ENCODE measurements at regions not wholly inside any gene's neighbourhood (a gene's known extent, or its start where the extent isn't known, plus 50 kb on each side); places are given as distances from the start of the nearest gene placed in this dataset.

DNA sequence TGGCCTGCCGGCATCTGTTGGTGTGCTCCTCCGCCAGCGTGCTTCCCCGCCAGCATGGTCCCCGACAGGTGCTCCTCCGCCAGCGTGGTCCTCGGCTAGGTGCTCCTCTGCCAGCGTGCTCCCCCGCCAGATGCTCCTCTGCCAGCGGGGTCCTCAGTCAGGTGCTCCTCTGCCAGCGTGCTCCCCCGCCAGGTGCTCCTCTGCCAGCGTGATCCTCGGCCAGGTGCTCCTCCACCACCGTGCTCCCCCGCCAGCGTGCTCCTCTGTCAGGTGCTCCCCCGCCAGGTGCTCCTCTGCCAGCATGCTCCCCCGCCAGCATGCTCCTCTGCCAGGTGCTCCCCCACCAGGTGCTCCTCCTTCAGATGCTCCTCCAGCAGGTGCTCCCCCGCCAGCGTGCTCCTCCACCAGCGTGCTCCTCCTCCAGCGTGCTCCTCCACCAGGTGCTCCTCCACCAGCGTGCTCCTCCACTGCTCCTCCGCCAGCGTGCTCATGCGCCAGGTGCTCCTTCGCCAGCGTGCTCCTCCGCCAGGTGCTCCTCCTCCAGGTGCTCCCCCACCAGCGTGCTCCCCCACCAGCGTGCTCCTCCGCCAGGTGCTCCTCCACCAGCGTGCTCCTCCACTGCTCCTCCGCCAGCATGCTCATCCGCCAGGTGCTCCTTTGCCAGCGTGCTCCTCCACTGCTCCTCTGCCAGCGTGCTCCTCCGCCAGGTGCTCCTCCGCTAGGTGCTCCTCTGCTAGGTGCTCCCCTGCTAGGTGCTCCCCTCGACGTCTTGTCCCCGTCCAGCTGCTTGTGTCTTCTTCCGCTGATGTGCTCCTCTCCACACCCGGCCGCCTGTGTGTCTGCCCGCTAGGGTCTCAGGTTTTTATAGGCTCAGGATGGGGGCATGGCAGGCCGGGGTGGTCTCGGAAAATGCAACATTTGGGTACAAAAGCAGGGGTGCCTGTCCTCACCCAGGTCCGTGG is 223.0 kb downstream of the NRIP1 start:
- no peak overlapping the region for H3K4me3 Mint-ChIP-seq
- intact Hi-C loops (cut with micrococcal nuclease) = no loop called here
- peaks cover 4% of the 10 kb centered on the region for H3K4me1 Mint-ChIP-seq (ENCODE audit: low read depth)
- DNase-seq = no peak
- no peak overlapping the region for H3K27ac Mint-ChIP-seq
- H3K36me3 Mint-ChIP-seq (ENCODE audit: low read depth) = peaks cover 8% of the 10 kb centered on the region
- no peaks in the 10 kb centered on the region for H3K27me3 Mint-ChIP-seq (ENCODE audit: low read depth)
- H3K9me3 Mint-ChIP-seq = peaks cover 17% of the 10 kb centered on the region
- CTCF ChIA-PET = no interaction called here

GRCh38 chr21:14838400-14838799 is 226.4 kb downstream of the NRIP1 start:
- intact Hi-C loops (cut with micrococcal nuclease) = no loop called here

DNA sequence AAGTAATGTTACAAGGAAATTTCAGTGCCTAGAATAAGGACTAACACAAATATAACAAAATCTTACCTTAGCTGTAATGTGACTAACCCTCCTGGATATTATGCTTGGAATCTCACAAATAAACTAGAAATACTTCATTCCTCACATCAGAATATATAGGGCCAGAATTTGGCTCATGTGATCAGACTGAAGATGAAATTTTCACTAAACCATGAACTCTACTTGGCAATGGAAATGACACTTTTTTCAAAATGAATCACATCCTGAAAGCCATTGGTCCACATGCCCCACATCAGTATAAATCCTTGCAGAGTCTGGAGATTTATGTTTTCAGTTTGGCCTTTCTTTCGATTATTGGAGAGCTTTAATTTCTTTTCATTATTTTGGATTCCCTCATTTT is 227.8 kb downstream of the NRIP1 start:
- Mint-ChIP-seq H3K9me3 (peaks cover 1% of the 10 kb centered on the region), H3K27me3 (ENCODE audit: low read depth) (no peaks in the 10 kb centered on the region), H3K27ac (no peak overlapping the region), H3K4me1 (ENCODE audit: low read depth) (peaks cover 6% of the 10 kb centered on the region), H3K36me3 (ENCODE audit: low read depth) (no peaks in the 10 kb centered on the region), H3K4me3 (no peak overlapping the region)
- no peak for DNase-seq
- CTCF ChIA-PET = no interaction called here
- intact Hi-C loops (cut with micrococcal nuclease) = no loop called here

More at GRCh38 chr21:14838400-14838799, 226.4 kb downstream of the NRIP1 start:
- Mint-ChIP-seq H3K4me3 (no peak overlapping the region), H3K4me1 (ENCODE audit: low read depth) (peaks cover 6% of the 10 kb centered on the region), H3K27me3 (ENCODE audit: low read depth) (no peaks in the 10 kb centered on the region), H3K27ac (no peak overlapping the region), H3K9me3 (peaks cover 1% of the 10 kb centered on the region), H3K36me3 (ENCODE audit: low read depth) (no peaks in the 10 kb centered on the region)
- CTCF ChIA-PET = no interaction called here
- DNase-seq = no peak

DNA sequence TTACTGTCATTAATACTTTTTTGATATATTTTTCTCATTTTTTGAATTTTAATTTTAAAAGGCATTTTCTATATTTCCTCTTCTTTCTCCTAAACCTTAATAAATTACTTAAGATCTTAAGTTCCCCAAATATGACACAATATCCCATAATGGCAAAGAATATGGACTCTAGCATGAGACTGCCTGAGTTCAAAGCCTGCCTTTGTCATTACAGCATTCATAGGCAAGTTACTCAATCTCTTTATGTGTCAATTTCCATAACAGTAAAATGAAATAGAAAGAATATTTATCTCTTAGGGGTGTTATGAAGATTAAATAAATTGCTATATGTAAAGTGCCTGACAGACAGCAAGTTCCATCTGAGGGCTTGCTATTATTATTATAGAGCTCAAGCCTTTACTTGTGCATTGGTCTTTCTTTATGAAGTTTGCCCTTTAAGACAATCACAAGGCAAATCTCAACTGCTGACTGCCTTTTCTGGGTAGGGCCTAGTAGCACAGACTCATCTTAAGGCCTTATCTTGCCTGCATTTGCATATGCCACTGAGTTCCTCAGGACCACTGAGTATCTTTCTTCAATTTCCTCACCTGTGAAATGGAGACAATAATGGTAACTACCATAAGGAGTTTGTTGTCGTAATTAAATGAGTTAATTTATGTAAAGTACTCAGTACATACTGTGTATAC is 231.0 kb downstream of the NRIP1 start:
- Mint-ChIP-seq H3K9me3 (no peaks in the 10 kb centered on the region), H3K27ac (no peak overlapping the region), H3K36me3 (ENCODE audit: low read depth) (no peaks in the 10 kb centered on the region), H3K4me3 (no peak overlapping the region), H3K27me3 (ENCODE audit: low read depth) (no peaks in the 10 kb centered on the region), H3K4me1 (ENCODE audit: low read depth) (peaks cover 6% of the 10 kb centered on the region)
- no peak for DNase-seq
- intact Hi-C loops (cut with micrococcal nuclease) = no loop called here
- CTCF ChIA-PET = no interaction called here

- no peaks in the 10 kb centered on the region for H3K36me3 Mint-ChIP-seq (ENCODE audit: low read depth)
- no peak for DNase-seq
- no peak overlapping the region for H3K27ac Mint-ChIP-seq
- intact Hi-C loops (cut with micrococcal nuclease) = no loop called here
- no peaks in the 10 kb centered on the region for H3K9me3 Mint-ChIP-seq
- H3K4me1 Mint-ChIP-seq (ENCODE audit: low read depth) = peaks cover 6% of the 10 kb centered on the region
- CTCF ChIA-PET = no interaction called here
- H3K4me3 Mint-ChIP-seq = no peak overlapping the region
- H3K27me3 Mint-ChIP-seq (ENCODE audit: low read depth) = no peaks in the 10 kb centered on the region
Measured at GRCh38 chr21:14833241-14833640, 231.6 kb downstream of the NRIP1 start.

- Mint-ChIP-seq H3K27me3 (ENCODE audit: low read depth) (peaks cover 2% of the 10 kb centered on the region), H3K4me3 (no peak overlapping the region), H3K27ac (no peak overlapping the region), H3K9me3 (no peaks in the 10 kb centered on the region), H3K4me1 (ENCODE audit: low read depth) (peaks cover 13% of the 10 kb centered on the region), H3K36me3 (ENCODE audit: low read depth) (no peaks in the 10 kb centered on the region)
- CTCF ChIA-PET = interaction anchor here (1.0 kb wide), 1 partner anchor 459 kb away, joined by 3 read pairs; no protein-coding TSS in a partner anchor
- no peak for DNase-seq
- intact Hi-C loops (cut with micrococcal nuclease) = no loop called here
Measured at GRCh38 chr21:14830307-14830706, 234.5 kb downstream of the NRIP1 start.

DNA sequence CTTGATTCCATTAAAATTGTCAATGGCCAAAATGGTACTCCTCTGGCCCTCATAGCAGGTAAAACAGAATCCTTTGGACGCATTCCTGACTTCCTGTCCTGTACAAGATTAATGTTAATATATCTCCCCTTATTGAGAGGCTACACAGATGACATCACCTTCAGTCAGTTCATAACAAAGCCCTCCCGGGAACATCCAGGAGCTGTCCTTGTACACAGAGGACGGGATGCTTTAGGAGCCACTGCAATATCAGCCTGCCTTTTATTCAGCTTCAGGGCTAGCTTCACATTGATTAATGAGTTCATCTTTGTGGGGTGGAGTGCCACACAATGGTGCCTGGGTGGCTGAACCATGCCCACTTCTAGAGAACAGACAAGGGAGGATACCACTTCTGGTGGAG is 235.1 kb downstream of the NRIP1 start:
- no peaks in the 10 kb centered on the region for H3K9me3 Mint-ChIP-seq
- H3K4me3 Mint-ChIP-seq = no peak overlapping the region
- no peaks in the 10 kb centered on the region for H3K36me3 Mint-ChIP-seq (ENCODE audit: low read depth)
- H3K27me3 Mint-ChIP-seq (ENCODE audit: low read depth) = peaks cover 2% of the 10 kb centered on the region
- H3K4me1 Mint-ChIP-seq (ENCODE audit: low read depth) = peaks cover 13% of the 10 kb centered on the region
- H3K27ac Mint-ChIP-seq = no peak overlapping the region
- CTCF ChIA-PET = interaction anchor here (1.0 kb wide), 1 partner anchor 458 kb away, joined by 3 read pairs; no protein-coding TSS in a partner anchor
- intact Hi-C loops (cut with micrococcal nuclease) = loop anchor here (5.0 kb wide), 1 partner anchor 608 kb away; no protein-coding TSS in a partner anchor
- DNase-seq = no peak

DNA sequence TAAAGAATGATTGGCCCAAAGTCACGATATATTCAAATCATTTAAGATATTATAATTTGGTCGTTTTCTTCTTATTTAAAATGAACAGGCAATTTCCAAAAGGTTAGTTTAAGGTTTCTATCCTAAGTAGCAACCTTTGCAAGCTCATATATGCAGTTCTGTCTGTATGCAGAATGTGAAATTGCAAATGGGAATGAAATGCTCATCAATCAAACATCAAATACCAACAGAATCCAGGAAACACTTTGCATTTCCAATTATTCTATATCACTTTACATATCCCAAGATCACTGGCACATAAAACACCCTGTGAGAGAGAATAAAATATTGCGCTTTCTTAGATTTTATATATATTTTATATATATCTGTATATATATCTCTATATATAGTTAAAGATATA is 237.3 kb downstream of the NRIP1 start:
- Mint-ChIP-seq H3K9me3 (no peaks in the 10 kb centered on the region), H3K4me1 (ENCODE audit: low read depth) (peaks cover 13% of the 10 kb centered on the region), H3K27me3 (ENCODE audit: low read depth) (peaks cover 2% of the 10 kb centered on the region), H3K4me3 (no peak overlapping the region), H3K27ac (no peak overlapping the region), H3K36me3 (ENCODE audit: low read depth) (no peaks in the 10 kb centered on the region)
- CTCF ChIA-PET = no interaction called here
- intact Hi-C loops (cut with micrococcal nuclease) = loop anchor here (5.0 kb wide), 1 partner anchor 610 kb away; no protein-coding TSS in a partner anchor
- no peak for DNase-seq

GRCh38 chr21:14826630-14827029 is 238.2 kb downstream of the NRIP1 start:
- intact Hi-C loops (cut with micrococcal nuclease) = loop anchor here (5.0 kb wide), 1 partner anchor 611 kb away; no protein-coding TSS in a partner anchor
- H3K9me3 Mint-ChIP-seq = no peaks in the 10 kb centered on the region
- DNase-seq = no peak
- peaks cover 2% of the 10 kb centered on the region for H3K27me3 Mint-ChIP-seq (ENCODE audit: low read depth)
- peaks cover 13% of the 10 kb centered on the region for H3K4me1 Mint-ChIP-seq (ENCODE audit: low read depth)
- H3K27ac Mint-ChIP-seq = no peak overlapping the region
- no peak overlapping the region for H3K4me3 Mint-ChIP-seq
- CTCF ChIA-PET = no interaction called here
- no peaks in the 10 kb centered on the region for H3K36me3 Mint-ChIP-seq (ENCODE audit: low read depth)

- CTCF ChIA-PET = interaction anchor here (0.7 kb wide), 1 partner anchor 430 kb away, joined by 3 read pairs; no protein-coding TSS in a partner anchor
- Mint-ChIP-seq H3K4me3 (no peak overlapping the region), H3K27ac (no peak overlapping the region), H3K27me3 (ENCODE audit: low read depth) (peaks cover 2% of the 10 kb centered on the region), H3K36me3 (ENCODE audit: low read depth) (no peaks in the 10 kb centered on the region), H3K9me3 (no peaks in the 10 kb centered on the region), H3K4me1 (ENCODE audit: low read depth) (peaks cover 13% of the 10 kb centered on the region)
- peak; percentile 25 for DNase-seq
- intact Hi-C loops (cut with micrococcal nuclease) = loop anchor here (5.0 kb wide), 1 partner anchor 612 kb away; no protein-coding TSS in a partner anchor
Measured at GRCh38 chr21:14825514-14825974, 239.3 kb downstream of the NRIP1 start.

- intact Hi-C loops (cut with micrococcal nuclease) = no loop called here
- DNase-seq = no peak
- Mint-ChIP-seq H3K36me3 (ENCODE audit: low read depth) (no peaks in the 10 kb centered on the region), H3K4me3 (no peak overlapping the region), H3K9me3 (no peaks in the 10 kb centered on the region), H3K27me3 (ENCODE audit: low read depth) (peaks cover 2% of the 10 kb centered on the region), H3K4me1 (ENCODE audit: low read depth) (peaks cover 13% of the 10 kb centered on the region), H3K27ac (no peak overlapping the region)
- CTCF ChIA-PET = interaction anchor here (1.0 kb wide), 1 partner anchor 86 kb away, joined by 3 read pairs; no protein-coding TSS in a partner anchor
Measured at GRCh38 chr21:14824126-14824525, 240.7 kb downstream of the NRIP1 start.

DNA sequence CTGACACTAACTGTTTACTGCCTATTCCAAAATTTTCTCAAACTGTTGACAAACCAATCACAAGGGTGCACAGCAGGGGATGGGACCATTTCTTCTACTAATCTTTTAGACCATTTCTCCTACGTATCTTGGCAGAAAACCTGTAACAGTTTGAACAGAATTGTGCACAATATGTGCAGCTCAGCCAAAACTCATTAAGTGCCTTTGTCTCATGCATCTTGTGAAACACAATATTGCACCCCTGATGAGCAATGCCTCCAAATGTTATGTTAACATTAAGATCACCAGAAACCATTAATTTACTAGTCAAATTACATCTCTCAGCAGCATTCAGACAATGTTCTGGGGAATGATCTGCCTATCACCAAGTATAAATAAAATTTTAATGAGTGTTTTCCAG is 247.5 kb downstream of the NRIP1 start:
- H3K4me1 Mint-ChIP-seq (ENCODE audit: low read depth) = no peaks in the 10 kb centered on the region
- CTCF ChIA-PET = no interaction called here
- intact Hi-C loops (cut with micrococcal nuclease) = no loop called here
- DNase-seq = no peak
- no peak overlapping the region for H3K4me3 Mint-ChIP-seq
- H3K27me3 Mint-ChIP-seq (ENCODE audit: low read depth) = peaks cover 3% of the 10 kb centered on the region
- no peak overlapping the region for H3K27ac Mint-ChIP-seq
- H3K36me3 Mint-ChIP-seq (ENCODE audit: low read depth) = no peaks in the 10 kb centered on the region
- no peaks in the 10 kb centered on the region for H3K9me3 Mint-ChIP-seq
